ENCODE measurements at regions not wholly inside any gene's neighbourhood (a gene's known extent, or its start where the extent isn't known, plus 50 kb on each side); places are given as distances from the start of the nearest gene placed in this dataset.
"Not testable (repeated sequence)": the region's sequence is repeated elsewhere in the genome, so short reads cannot be mapped to it uniquely, and the experiment has no call there.

DNA sequence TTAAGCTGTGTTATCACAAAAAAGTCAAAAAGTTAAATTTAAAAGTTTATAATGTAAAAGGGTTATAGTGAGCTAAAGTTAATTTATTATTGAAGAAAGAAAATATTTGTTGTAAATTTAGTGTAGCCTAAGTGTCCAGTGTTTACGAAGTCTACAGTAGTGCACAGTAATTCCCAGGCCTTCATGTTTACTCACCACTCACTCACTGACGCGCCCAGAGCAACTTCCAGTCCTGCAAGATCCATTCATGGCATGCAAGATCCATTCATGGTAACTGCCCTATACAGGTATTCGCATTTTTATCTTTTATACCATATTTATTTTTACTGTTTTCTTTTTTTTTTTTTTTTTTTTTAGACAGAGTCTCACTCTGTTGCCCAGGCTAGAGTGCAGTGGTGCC lies 69.5 kb downstream of the TPRA1 start:
- DNase-seq (ENCODE audit: low read depth in 2 of 2): no peak

GRCh38 chr3:127518456-127519081 lies 72.0 kb downstream of the TPRA1 start:
- DNase-seq (ENCODE audit: low read depth in 2 of 2): no peak

DNA sequence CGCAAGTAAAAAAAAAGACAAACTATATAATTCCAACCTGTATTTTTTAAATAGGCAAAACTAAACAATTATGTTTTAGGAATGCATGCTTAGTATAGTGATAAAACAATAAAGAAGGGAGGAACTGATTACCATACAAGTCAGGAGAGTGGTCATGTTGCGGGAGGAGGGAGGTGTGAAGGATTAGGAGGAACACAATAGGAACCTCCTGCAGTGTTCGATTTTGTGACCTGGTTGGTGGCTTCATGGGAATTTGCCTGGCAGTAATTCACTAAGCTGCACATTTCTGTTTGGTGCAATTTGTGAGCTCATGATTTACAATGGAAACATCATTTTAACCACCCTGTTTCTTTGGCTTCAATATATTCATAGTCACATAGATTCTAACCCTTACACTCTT lies 78.3 kb downstream of the TPRA1 start:
- DNase-seq (ENCODE audit: low read depth in 2 of 2): no peak

DNA sequence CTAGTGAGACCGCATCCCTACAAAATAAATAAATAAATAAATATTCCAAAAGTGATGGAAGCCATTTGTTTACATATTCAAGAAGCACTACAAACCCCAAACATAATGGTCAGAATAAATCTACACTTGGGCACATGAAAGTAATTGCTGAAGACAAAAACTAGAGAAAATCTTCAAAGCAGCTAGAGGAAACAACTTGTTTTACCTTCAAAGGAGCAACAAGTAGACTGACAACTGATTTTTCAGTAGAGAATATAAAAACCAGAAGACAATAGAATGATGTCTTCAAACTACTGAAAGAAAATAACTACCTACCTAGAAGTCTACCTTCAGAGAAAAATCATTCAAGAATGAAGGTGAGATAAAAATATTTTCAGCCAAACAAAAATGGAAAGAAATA lies 89.4 kb downstream of the TPRA1 start:
- no peak for DNase-seq (ENCODE audit: low read depth in 2 of 2)

- no peak for DNase-seq (ENCODE audit: low read depth in 2 of 2)
These were observed 92.9 kb downstream of the TPRA1 start for GRCh38 chr3:127497676-127498075.

DNA sequence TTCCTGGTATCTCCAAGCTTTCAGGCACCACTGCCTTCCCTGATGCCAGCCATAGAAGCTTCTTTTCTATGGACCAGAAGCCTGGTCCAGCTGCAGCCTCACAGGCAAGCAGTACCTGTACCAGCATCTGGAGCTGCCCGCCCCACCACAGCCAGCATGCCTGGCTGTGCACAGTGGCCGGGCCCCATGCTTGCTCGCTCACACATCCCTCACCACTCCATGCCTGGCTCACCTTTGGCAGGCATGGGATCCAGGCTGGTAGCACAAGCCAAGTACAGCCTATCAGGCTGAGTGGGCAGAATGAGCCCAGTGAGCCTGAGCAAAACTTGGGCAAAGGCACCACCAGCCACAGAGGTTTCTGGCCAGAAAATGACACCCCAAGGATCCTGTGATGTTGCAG lies 93.4 kb downstream of the TPRA1 start:
- no peak for DNase-seq (ENCODE audit: low read depth in 2 of 2)

- DNase-seq (ENCODE audit: low read depth in 2 of 2): no peak
These were observed 94.5 kb downstream of the TPRA1 start for GRCh38 chr3:127495821-127496655.

DNA sequence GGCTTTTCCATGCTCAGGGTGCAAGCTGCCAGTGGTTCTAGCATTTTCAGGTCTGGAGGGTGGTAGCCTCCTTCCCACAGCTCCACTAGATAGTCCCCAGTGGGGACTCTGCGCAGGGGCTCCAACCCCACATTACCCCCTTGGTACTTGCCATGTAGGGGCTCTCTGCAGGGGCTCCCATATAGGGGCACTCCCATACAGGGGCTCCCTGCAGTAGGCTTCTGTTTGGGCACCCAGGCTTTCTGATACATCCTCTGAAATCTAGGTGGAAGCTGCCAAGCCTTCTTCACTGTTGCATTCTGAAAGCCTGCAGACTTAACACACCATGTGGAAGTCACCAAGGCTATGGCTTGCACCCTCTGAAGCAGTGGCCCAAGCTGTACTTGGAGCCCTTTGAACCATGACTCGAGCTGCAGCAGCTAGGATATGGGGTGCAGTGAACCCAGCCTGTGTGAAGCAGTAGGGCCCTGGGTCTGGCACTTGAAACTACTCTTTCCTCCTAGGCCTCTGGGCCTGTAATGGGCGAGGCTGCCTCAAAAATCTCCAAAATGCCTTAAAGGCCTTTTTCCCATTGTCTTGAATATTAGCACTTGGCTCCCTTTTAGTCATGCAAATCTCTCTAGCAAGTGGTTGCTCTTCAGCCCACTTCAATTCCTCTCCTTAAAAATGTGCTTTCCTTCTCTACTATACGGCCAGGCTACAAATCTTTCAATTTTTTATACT lies 96.4 kb downstream of the TPRA1 start:
- no peak for DNase-seq (ENCODE audit: low read depth in 2 of 2)

GRCh38 chr3:127492426-127492825 lies 98.1 kb downstream of the TPRA1 start:
- DNase-seq (ENCODE audit: low read depth in 2 of 2): no peak

DNA sequence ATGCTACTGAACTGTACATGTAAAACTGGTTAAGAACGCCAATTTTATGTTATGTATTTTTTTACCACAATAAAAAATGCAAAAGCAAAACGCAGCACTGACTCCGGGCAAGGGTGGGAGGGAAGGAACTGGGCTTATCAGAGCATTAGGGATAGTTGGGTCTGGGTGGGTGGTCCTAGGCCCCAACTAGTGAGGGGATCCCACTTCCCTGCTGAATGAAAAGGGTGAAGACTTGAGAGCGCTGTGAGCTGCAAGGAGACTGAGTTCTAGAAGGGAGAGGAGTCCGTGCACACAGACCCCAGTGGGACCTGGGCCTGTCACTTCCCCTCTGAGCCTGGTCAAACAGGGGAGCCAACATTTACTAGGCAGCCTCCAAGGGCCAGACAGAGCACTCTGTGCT lies 98.6 kb downstream of the TPRA1 start:
- DNase-seq (ENCODE audit: low read depth in 2 of 2): no peak

DNA sequence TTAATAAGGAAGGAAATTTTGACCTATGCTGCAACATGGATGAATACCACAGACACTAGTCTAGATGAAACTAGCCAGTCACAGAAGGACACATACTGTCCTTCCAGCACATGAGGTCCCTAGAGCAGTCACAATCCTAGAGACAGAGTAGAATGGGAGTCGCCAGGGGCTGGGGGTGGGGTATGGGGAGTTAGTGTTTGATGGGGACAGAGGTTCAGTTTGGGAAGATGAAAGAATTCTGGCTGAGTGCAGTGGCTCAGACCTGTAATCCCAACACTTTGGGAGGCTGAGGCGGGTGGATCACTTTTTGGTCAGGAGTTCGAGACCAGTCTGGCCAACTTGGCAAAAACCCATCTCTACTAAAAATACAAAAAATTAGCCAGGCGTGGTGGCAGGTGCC lies 99.2 kb downstream of the TPRA1 start:
- no peak for DNase-seq (ENCODE audit: low read depth in 2 of 2)

GRCh38 chr3:127491024-127491305 lies 99.6 kb downstream of the TPRA1 start:
- DNase-seq (ENCODE audit: low read depth in 2 of 2): not testable (repeated sequence)

- DNase-seq (ENCODE audit: low read depth in 2 of 2): no peak
These were observed 100.1 kb downstream of the TPRA1 start for GRCh38 chr3:127490271-127491023.

DNA sequence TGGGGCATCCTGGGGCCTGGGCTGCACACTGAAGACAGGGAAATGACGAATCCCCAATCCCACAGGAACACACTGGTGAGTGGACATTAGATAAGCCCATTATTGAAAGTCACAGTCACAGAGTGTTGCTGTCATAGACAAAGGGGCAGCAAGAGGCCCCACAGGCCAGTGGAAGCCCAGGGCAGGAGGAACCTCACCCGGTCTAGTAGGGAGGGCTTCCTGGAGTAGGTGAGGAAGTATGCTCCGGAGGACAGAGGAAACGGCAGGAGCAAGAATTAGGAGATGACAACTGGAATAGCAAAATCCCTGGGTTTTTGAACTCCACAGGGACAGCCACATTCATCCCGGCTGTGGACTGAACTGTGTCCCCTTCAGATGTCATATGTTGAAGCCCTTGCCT lies 101.2 kb downstream of the TPRA1 start:
- DNase-seq (ENCODE audit: low read depth in 2 of 2): no peak

DNA sequence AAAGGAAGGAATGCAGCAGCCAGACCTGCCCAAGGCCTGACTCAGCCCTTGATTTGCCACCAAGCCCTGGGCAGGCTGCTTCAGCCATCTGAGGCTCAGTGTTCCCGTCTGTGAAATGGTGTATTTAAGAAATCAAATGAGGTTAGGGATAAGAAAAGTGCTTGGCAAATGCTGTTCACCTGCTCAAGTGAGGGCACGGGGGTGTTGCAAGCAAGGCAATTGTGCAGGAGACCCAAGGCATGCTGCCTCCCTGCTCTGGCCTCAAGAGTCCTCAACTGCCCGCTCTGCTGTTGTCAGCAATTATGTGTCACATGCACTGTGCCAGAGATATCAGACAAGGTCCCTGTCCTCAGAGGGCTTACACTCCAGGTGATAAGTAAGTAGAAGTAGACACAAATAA lies 101.8 kb downstream of the TPRA1 start:
- DNase-seq (ENCODE audit: low read depth in 2 of 2): no peak

- no peak for DNase-seq (ENCODE audit: low read depth in 2 of 2)
These were observed 102.3 kb downstream of the TPRA1 start for GRCh38 chr3:127488141-127488672.

DNA sequence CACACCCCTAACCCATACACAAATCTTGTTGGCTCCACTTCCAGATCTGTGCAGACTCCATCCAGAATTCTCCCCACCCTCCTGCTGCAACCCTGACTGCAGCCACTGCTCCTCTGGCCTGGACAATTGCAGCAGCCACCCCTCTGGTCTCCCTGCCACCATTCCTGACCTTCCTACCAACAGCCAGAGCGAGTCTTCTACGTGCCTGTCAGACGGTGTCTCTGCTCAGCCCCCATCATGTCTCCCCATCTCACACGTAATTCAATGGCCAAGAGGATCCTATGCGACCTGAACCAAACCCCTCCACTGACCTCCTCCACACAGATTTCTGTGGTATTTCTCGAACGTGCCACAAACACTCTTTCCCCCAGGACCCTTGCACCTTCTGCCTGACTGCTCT lies 103.3 kb downstream of the TPRA1 start:
- DNase-seq (ENCODE audit: low read depth in 2 of 2): no peak

DNA sequence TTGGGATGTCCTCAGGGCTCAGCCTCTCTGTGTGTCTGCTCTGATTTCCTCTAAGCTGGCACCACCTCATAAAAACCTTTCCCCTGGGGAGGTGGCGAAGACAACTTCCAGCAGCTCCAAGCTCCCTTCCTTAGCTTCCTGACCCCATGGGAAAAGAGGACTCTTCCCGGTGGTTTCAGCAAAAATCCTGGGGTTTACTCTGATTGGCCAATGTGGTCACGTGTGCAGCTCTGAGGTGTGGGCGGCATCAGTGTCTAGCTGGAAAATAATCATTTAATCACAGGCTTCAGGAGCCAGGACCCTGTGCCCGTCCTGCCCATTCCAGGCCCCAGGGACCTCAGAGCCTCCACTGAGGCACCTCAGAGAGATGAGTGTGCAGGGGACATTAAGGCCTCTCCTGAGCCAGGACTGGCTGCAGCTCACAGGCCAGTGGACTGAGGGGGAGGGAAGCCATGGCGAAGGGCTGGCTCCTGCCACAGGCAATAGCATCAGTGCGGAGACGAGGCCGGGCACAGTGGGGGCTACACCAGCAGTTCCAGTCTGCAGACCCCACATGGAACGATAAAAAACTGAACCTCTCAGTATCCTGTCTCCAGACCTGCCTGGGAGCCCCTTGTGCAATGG lies 104.1 kb downstream of the TPRA1 start:
- no peak for DNase-seq (ENCODE audit: low read depth in 2 of 2)

DNA sequence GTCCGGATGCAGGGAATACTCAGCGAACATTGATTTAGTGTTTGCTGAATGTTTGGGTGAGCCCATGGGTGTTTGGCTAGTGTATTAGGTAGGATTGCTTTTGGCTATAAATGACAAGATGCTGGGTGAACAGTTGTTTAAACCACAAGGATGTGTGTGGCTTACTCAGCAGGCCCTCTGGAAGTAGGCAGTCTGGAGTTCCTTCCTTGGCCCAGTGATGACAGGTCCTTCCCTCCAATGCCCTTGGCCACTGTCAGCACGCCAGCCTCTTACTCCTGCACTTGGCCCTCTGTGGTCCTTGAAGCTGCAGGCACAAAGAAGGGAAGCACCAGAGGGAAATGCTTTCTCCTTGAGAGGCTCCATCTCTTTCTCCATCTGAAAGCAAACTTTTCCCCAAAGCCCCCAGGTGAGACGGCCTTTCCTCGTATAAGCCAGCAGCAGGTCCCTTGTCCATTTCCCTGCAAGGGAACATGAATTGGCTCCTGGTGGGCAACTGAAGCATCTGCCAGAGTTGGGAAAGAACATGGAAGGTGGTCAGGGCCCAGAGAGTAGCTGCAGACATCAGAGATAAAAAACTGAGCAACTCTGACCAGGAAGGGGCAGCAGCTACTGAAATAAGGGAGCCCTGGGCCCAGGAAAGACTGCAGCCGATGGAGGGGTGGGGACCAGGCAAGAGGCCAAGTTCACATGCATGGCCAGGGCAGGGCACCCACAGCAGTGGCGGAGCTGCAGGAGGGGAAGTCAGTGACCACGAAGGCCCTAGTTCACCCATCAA lies 105.0 kb downstream of the TPRA1 start:
- no peak for DNase-seq (ENCODE audit: low read depth in 2 of 2)

- no peak for DNase-seq (ENCODE audit: low read depth in 2 of 2)
These were observed 105.7 kb downstream of the TPRA1 start for GRCh38 chr3:127484601-127485388.

All from fibroblast of skin of left biceps (primary cell).